ENCODE measurements at regions not wholly inside any gene's neighbourhood (a gene's known extent, or its start where the extent isn't known, plus 50 kb on each side); places are given as distances from the start of the nearest gene placed in this dataset.

- no peaks in the 10 kb centered on the region; the same call in 1 of the 2 replicates for H3K9me3 ChIP-seq (ENCODE audit: control insufficient read depth, insufficient read depth, low read depth, low read length)
- TF ChIP-seq, protein P1, sequence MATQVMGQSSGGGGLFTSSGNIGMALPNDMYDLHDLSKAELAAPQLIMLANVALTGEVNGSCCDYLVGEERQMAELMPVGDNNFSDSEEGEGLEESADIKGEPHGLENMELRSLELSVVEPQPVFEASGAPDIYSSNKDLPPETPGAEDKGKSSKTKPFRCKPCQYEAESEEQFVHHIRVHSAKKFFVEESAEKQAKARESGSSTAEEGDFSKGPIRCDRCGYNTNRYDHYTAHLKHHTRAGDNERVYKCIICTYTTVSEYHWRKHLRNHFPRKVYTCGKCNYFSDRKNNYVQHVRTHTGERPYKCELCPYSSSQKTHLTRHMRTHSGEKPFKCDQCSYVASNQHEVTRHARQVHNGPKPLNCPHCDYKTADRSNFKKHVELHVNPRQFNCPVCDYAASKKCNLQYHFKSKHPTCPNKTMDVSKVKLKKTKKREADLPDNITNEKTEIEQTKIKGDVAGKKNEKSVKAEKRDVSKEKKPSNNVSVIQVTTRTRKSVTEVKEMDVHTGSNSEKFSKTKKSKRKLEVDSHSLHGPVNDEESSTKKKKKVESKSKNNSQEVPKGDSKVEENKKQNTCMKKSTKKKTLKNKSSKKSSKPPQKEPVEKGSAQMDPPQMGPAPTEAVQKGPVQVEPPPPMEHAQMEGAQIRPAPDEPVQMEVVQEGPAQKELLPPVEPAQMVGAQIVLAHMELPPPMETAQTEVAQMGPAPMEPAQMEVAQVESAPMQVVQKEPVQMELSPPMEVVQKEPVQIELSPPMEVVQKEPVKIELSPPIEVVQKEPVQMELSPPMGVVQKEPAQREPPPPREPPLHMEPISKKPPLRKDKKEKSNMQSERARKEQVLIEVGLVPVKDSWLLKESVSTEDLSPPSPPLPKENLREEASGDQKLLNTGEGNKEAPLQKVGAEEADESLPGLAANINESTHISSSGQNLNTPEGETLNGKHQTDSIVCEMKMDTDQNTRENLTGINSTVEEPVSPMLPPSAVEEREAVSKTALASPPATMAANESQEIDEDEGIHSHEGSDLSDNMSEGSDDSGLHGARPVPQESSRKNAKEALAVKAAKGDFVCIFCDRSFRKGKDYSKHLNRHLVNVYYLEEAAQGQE (IDR thresholded peaks at IDR 0.05; ENCODE audit: insufficient read depth in 1 of 2, low read depth in 2 of 2, low read length in 1 of 2), result no peak
- TF ChIP-seq CTCF (IDR thresholded peaks at IDR 0.05), result no peak
- TF ChIP-seq POLR2AphosphoS5 (IDR thresholded peaks at IDR 0.05; ENCODE audit: low read depth, low read length), result no peak
- no peak for TF ChIP-seq SIN3A (IDR thresholded peaks at IDR 0.05; ENCODE audit: borderline replicate concordance, insufficient read depth, low read depth, low read length)
- TF ChIP-seq TCF7L2 (IDR thresholded peaks at IDR 0.05; ENCODE audit: low read depth, low read length), result no peak
- ATAC-seq (no peak), DNase-seq (ENCODE audit: low read depth, low spot score) (no peak)
- intact Hi-C loops (cut with micrococcal nuclease; ENCODE audit: unreplicated experiment) (loop anchor here (10.0 kb wide), 1 partner anchor 594 kb away; no protein-coding TSS in a partner anchor), in situ Hi-C loops (cut with HindIII; ENCODE audit: low pct_unique_long_range_greater_than_20kb, low sequenced_read_pairs) (no loop called here)
- CTCF ChIA-PET, result no interaction called here
- POLR2A ChIA-PET, result no interaction called here
- BruUV-seq (replicated peaks), result no TSS peak
- no peaks in the 10 kb centered on the region for H3K27me3 ChIP-seq (ENCODE audit: control insufficient read depth, insufficient read depth, low read length)
- H3K4me3 ChIP-seq (ENCODE audit: low read depth in 2 of 2, low read length in 2 of 2), result no peak overlapping the region
- no peak overlapping the region for H3K27ac ChIP-seq (ENCODE audit: low read length)
- no peaks in the 10 kb centered on the region; the same call in 1 of the 2 replicates for H3K36me3 ChIP-seq (ENCODE audit: control insufficient read depth, insufficient read depth, low read length)
- no peaks in the 10 kb centered on the region for H3K4me1 ChIP-seq (ENCODE audit: control insufficient read depth, insufficient read depth, low read length)
Observed at GRCh38 chr6:119738425-119738824, 388.9 kb upstream of the MAN1A1 start.

- DNase-seq (ENCODE audit: low read depth, low spot score) (no peak), ATAC-seq (no peak)
- Histone ChIP-seq H3K27ac (ENCODE audit: low read length) (no peak overlapping the region), H3K4me1 (ENCODE audit: control insufficient read depth, insufficient read depth, low read length) (no peaks in the 10 kb centered on the region), H3K36me3 (ENCODE audit: control insufficient read depth, insufficient read depth, low read length) (no peaks in the 10 kb centered on the region; the same call in 1 of the 2 replicates), H3K27me3 (ENCODE audit: control insufficient read depth, insufficient read depth, low read length) (no peaks in the 10 kb centered on the region), H3K4me3 (ENCODE audit: low read depth in 2 of 2, low read length in 2 of 2) (no peak overlapping the region), H3K9me3 (ENCODE audit: control insufficient read depth, insufficient read depth, low read depth, low read length) (no peaks in the 10 kb centered on the region; the same call in 1 of the 2 replicates)
- intact Hi-C loops (cut with micrococcal nuclease; ENCODE audit: unreplicated experiment) (loop anchor here (10.0 kb wide), 1 partner anchor 592 kb away; no protein-coding TSS in a partner anchor), in situ Hi-C loops (cut with HindIII; ENCODE audit: low pct_unique_long_range_greater_than_20kb, low sequenced_read_pairs) (no loop called here)
- no TSS peak for BruUV-seq (replicated peaks)
- ChIA-PET CTCF (no interaction called here), POLR2A (no interaction called here)
- TF ChIP-seq CTCF (IDR thresholded peaks at IDR 0.05) (no peak), TCF7L2 (IDR thresholded peaks at IDR 0.05; ENCODE audit: low read depth, low read length) (no peak), POLR2AphosphoS5 (IDR thresholded peaks at IDR 0.05; ENCODE audit: low read depth, low read length) (no peak), SIN3A (IDR thresholded peaks at IDR 0.05; ENCODE audit: borderline replicate concordance, insufficient read depth, low read depth, low read length) (no peak)
- TF ChIP-seq, protein P1 (IDR thresholded peaks at IDR 0.05; ENCODE audit: insufficient read depth in 1 of 2, low read depth in 2 of 2, low read length in 1 of 2), result no peak
Observed at GRCh38 chr6:119736296-119737021, 386.9 kb upstream of the MAN1A1 start.
